A172 (cell line): ENCODE measurements at regions not wholly inside any gene's neighbourhood (a gene's known extent, or its start where the extent isn't known, plus 50 kb on each side); places are given as distances from the start of the nearest gene placed in this dataset.

Experiments used
- DNase-seq: peaks from one replicate; pipeline ENCODE4 v3.0.0-alpha.2; 2015; ENCODE audit warnings: low spot score

- DNase-seq: no peak
Observed at GRCh38 chr10:43959364-43960134, 310.9 kb upstream of the ZNF32 start.

- DNase-seq: no peak
Observed at GRCh38 chr10:43958964-43959363, 310.3 kb upstream of the ZNF32 start.

GRCh38 chr10:43958071-43958432, 309.4 kb upstream of the ZNF32 start:
- no peak for DNase-seq

DNA sequence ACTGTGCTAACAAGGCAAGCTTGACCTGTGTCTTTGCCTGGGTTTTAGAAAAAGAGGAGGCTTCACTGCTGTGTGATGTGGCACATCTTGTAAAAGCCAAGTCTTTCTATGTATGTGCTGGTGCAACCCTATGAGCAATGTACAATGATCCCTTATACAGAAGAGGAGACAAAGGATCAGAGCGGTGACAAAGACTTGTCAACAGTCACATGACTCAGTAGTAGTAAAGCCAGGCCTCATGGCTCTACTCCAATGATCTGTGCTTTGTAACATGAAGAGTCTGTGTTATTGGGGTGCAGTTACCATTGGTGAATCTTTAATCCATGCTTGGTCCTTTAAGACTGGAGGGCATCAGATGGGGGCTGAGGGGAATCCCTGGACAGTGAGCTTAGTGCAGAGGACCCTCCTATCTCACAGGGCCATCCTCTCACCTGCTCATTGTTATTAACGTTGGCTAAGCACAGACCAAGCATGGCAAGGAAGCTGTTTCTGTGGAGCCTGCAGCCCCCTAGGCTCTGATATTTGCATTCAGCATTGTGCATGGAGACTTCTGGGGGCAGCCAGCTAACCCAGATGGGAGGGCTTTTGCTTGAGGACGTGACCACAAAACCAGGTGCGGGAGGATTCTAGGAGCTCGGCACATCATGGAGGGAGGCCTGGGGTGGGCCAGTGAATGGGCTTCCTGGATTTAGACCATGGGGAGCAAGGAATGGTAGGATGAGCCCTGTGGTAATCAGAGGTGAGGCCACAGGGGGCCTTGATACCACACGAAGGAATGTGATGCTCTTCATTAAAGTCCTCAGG, 308.8 kb upstream of the ZNF32 start:
- DNase-seq: no peak

- DNase-seq: no peak
Observed at GRCh38 chr10:43955978-43956377, 307.3 kb upstream of the ZNF32 start.

DNA sequence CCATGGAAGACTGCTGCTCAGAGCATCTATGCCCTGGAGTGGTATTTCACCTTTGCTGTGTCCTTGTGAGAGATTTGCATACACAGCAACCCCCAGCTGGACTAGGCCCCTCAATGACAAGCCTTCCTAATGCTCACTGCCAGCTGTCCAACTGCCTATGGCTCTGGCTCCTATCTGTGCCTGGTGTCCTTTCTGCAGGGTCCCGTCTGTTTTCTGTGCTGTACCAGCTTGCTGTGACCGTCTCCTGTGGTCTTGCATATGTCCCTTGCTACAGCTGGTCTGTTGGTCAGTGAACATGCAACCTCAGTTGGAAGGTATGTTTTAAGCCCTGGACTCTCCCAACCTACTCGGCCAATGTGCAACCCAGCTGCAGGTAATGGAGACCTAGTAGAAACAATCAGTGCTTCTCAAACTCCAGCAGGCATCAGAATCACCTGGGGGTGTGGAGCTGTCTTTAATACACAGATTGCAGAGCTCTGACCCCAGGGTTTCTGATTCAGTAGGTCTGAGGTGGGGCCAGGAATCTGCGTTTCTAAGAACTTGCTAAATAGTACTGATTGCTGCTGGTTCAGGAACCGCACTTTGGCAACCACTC, 306.4 kb upstream of the ZNF32 start:
- no peak for DNase-seq

- no peak for DNase-seq
Observed at GRCh38 chr10:43953672-43954071, 305.0 kb upstream of the ZNF32 start.

GRCh38 chr10:43952760-43953159, 304.1 kb upstream of the ZNF32 start:
- no peak for DNase-seq

- no peak for DNase-seq
Observed at GRCh38 chr10:43949351-43949750, 300.7 kb upstream of the ZNF32 start.

GRCh38 chr10:43946445-43946844, 297.8 kb upstream of the ZNF32 start:
- no peak for DNase-seq

- DNase-seq: no peak
Observed at GRCh38 chr10:43945908-43946307, 297.2 kb upstream of the ZNF32 start.

DNA sequence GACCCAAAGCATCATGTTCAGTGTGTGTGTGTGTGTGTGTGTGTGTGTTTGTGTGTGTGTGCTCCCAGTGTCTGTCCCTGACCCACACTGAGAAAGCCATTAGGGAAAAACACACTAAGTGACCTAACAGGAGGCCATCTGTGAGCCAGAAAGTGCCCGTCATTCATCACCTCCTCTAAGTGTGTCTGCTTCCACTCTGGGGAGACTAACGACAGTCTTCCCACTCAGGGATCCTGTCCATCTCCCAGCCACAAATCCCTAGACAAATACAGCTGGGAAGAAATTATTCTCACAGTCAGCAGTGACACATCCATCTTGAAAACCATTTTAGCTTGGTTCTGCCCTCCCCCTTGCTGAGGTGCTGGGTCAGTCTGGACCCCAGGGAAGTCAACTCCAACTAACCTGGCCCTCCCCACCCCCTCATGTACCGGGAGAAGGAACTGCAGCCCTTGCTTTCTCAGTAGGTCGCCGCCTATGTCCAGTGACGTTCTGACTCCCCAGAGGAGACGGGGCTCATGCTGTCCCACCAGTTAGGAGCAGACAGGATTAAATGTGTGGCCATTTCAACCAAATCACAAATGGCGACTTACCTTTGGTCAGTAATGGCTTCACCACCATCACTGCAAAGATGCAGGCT, 296.5 kb upstream of the ZNF32 start:
- no peak for DNase-seq

DNA sequence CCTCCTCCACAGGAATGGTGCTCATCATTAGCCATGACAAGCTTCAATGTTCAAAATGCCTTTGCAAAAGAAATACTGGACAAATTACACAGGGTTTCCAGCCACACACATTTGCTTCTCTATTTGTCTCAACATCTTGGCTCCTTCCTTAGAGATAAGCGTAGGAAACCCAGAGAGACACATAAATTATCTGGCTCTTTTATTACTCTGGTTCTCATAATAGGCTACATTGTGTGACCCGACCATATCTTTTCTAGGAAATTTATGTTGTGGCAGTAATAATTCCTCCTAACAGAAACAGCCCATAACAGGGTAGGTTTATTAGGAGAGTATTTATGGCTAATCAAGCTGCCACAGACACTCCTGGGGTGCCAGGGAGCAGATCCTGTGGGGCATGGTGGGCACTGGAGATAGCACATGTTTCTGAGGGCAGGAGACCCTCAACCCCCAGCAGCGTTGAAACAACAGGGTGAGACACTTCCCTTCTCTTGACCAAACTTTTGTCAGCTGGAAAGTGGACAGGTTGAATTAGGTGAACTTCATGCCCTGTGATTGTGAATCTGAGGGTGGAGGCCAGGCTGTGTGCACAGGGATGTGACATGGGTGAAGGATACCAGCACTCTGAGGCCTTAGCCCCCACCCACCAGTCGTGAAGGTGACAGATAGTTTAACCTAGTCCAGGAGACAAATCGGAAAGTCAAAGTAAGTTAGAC, 295.9 kb upstream of the ZNF32 start:
- DNase-seq: no peak

DNA sequence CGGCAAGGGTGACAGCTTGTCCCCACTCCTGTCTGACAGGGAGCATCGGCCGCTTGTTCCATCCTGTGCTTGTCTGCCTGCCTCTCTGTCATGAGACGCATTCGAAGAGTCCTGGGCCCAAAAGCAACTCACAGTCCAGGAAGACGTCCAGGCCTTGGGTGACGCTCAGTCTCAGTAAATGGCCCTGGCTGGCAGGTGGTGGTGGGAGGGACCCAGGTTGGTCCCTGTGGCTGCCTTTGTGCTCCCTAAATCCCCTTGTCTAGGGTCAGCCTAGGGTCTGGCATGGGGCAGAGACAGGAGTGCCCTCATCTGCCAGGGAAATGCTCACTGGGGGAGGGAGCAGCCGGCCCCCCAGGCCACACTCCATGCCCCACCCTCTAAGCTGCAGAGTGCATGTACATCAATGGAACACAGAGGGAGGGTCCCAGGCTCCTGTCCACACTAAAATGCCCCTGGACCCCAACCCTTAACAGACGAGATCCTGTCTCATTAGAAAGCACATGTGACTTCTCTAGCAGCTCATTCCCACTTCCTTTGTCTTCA, 295.2 kb upstream of the ZNF32 start:
- DNase-seq: no peak

DNA sequence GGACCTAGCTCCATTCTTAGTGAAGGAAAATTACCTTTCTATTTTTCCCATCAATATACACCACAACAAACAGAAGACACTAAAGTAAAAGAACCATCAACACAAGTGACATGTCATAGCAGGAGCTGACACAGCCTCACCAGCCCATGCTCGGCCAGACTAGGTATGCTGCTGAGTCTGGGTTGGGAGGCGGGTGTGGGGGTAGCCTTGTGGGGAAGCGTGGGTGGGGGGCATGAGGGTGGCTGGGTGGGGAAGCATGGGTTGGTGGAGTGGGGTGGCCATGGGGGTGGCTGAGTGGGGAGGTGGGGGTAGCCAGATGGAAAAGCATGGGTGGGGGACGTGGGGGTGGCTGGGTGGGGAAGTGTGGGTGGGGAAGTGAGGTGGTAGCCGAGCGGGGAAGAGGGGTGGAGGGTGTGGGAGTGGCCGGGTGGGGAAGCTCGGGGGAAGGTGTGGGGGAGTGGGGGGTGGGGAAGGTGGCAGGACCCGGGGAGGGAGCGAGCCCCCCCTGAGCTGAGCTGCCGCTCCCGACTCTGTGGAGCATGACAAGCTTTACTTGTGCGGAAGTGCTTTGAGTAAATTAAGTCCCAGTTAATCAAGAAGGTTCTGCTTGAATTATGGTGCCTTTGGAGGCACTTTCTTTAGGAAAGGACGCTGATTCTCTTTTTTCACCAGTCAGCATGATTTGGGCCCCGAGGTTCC, 294.6 kb upstream of the ZNF32 start:
- no peak for DNase-seq

DNA sequence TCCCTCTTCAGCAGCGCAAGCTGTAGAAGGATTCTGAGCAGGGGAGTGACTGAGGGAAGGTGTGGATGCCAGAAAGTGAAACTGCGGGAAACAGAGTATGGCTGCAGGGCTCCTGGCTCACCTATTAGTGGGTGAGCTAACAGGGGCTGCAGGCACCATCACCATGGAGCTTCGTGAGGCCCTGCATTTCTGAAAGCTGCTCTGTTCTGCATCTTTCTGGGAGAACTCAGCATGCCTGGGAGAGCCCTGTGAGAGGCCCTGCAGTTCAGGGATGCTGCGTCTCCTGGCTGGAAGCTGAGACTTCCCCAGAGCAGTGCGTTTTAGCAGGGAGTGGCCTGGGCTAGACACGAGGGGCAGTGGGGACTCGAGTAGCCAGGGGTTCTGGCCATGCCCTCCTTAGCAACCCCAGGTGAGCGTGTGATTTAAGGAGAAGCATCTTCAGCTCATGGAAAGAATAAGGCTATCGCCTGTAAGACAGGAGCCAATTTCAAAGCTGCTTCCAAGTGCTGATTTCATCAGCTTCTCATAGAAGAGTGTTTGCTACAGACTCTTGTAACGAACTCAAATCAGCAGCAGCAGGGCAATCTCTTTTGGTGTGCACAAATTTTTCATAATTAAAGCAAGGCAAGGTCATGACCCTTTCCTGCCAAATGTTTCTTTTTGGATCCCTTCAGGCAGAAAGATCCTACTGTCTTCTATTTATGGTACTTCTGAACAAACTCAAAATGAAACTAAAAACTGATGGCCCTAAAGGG, 293.6 kb upstream of the ZNF32 start:
- no peak for DNase-seq

DNA sequence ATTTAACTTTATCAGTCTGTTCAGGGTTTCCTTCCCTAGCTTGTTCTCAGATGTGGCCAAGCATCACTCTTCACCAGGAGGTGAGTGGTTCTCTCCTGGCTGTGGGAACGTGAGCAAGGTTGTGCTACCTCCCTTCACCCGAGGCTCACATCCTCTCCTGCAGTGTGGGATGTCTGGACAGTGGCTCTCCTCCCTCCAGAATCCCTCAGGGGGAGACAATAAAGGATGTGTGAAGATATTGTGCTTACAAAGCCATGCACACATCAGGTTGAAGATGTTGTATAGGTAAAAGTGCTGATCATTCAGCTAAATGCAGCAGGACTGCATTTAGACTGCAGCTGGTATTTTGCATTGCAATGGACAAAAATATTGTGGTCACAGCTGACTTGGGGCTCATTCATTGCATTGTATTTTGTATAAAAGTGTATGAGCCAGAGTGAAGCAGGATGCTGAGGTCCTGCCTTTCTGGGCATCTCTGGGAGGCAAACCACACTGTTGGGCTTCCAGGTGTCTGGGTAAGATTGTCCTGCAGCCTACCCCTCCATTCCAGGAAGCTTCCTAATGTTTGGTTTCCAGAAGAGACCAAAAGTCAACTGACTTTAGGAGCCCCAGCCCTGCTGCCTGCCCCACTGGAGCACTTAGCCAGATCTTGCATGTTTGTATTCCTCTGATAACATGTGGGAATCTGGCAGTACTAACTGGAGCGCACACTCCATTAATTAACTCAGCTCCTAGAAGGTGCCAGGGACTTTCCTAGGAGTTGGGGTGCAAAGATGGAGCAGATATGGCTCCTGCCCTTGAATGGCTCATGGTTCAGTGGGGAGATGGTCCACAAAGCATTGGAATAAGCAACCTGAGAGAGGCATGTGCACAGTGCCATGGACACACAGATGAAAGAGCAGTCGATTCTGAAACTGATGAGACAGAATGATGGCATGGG, 292.5 kb upstream of the ZNF32 start:
- no peak for DNase-seq

DNA sequence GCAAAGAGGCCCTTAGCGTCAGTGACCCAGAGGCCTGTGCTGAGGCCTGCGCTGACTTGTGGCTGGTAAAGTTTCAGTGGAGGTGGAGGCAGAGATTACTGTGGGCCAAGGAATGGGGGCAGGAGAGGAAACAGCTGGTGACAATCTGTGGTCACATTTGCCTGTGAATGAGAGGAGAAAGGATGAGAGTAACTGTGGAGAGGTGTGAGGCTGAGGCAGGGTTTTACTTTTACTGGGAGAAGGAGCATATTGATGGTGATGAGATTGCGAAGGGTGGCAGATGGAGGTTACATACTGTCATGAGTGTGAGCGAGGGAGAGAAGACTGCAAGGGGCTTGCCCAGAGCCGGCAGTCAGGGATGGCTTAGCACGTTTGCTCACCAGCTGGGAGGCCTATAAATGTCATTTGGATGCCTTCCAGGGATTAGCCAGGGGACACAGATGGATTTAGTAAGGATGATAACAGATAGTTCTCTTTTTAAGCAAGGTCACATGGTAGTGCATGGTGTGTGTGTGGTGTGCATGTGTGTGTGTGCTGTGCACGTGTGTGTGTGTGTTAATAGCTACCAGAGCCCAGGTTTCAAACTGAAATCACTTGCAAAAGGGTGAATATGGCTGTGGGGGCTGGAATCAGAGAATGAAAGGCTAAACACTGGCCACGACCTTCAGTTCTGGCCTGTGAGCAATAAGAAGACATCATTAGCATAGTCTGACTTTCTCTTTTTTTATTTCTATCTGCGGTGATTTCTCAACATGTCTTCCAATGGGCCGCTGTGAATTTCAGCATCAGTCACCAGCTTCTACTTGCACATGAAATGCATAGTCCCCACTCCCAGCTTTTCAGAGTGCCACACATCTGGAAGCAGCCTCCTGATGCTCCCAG, 291.5 kb upstream of the ZNF32 start:
- no peak for DNase-seq
